PC-9 (cell line): ENCODE measurements at regions not wholly inside any gene's neighbourhood (a gene's known extent, or its start where the extent isn't known, plus 50 kb on each side); places are given as distances from the start of the nearest gene placed in this dataset.

ENCODE experiments used
- BruUV-seq: library from RNA; stranded (reverse); fragments of 400-500 nt; replicated peaks from 2 replicates; lab custom pipeline; 2021; lab: Mats Ljungman, UMichigan
- CTCF ChIA-PET: fragments of 300-600 bp; sonication (Branson Sonifier 250); formaldehyde crosslinking; loops from one replicate; lab custom pipeline; 2022; ENCODE audit warnings: antibody characterized with exemption; lab: Charles Lee
- POLR2A ChIA-PET: fragments of 300-600 bp; sonication (Branson Sonifier 250); formaldehyde crosslinking; loops from one replicate; lab custom pipeline; 2022; ENCODE audit warnings: antibody characterized with exemption; ENCODE audit not compliant: unreplicated experiment; lab: Charles Lee
- DNase-seq, 2 experiments: peaks; one replicate each; pipeline versions ENCODE4 v3.0.0 to v3.0.0-alpha.2; 2015 to 2022; ENCODE audit warnings: mixed read lengths in 1 of 2
- H2AFZ ChIP-seq: fragments of 200-600 bp; sonication (generic); 2 replicates; pipeline ENCODE4 v1.8.1; 2017; ENCODE audit warnings: antibody characterized with exemption
- H3F3A ChIP-seq: fragments of 200-600 bp; sonication (generic); 2 replicates; pipeline ENCODE4 v1.8.1; 2017; ENCODE audit warnings: antibody characterized with exemption, mild to moderate bottlenecking, low read depth; ENCODE audit not compliant: insufficient read depth
- H3K27ac ChIP-seq: fragments of 200-600 bp; sonication (generic); 2 replicates; pipeline ENCODE4 v1.6.1; 2016; ENCODE audit warnings: mixed run types
- H3K27me3 ChIP-seq: fragments of 200-600 bp; sonication (generic); 2 replicates; pipeline ENCODE4 v1.6.1; 2016; ENCODE audit warnings: low read depth, mixed run types; ENCODE audit not compliant: insufficient read depth
- H3K36me3 ChIP-seq: fragments of 200-600 bp; sonication (generic); 2 replicates; pipeline ENCODE4 v1.6.1; 2016; ENCODE audit warnings: low read depth, mixed run types
- H3K4me1 ChIP-seq: fragments of 200-600 bp; sonication (generic); replicated peaks from 2 replicates; pipeline ENCODE4 v1.6.1; 2016; ENCODE audit warnings: mixed run types; ENCODE audit not compliant: insufficient read depth
- H3K4me2 ChIP-seq: fragments of 200-600 bp; sonication (generic); 2 replicates; pipeline ENCODE4 v1.6.1; 2017; ENCODE audit warnings: mixed run types
- H3K4me3 ChIP-seq: fragments of 200-600 bp; sonication (generic); 2 replicates; pipeline ENCODE4 v1.6.1; 2016; ENCODE audit warnings: mixed run types
- H3K79me2 ChIP-seq: fragments of 200-600 bp; sonication (generic); 2 replicates; pipeline ENCODE4 v1.6.1; 2017; ENCODE audit warnings: low read depth, mixed run types
- H3K9me2 ChIP-seq: fragments of 200-600 bp; sonication (generic); 2 replicates; pipeline ENCODE4 v1.8.1; 2017; ENCODE audit warnings: mild to moderate bottlenecking; ENCODE audit not compliant: insufficient read depth
- H3K9me3 ChIP-seq: fragments of 200-600 bp; sonication (generic); 2 replicates; pipeline ENCODE4 v1.8.1; 2016; ENCODE audit warnings: low read depth; ENCODE audit not compliant: insufficient read depth
- H4K20me1 ChIP-seq: fragments of 200-600 bp; sonication (generic); 2 replicates; pipeline ENCODE4 v1.8.1; 2017; ENCODE audit not compliant: insufficient read depth
- CTCF ChIP-seq: fragments of 200-600 bp; sonication (generic); conservative IDR thresholded peaks from 2 replicates; pipeline ENCODE4 v1.6.1; 2017; ENCODE audit warnings: mixed run types, antibody characterized with exemption, mild to moderate bottlenecking, moderate library complexity
- EZH2 ChIP-seq: fragments of 200-600 bp; sonication (generic); IDR thresholded peaks from 2 replicates; pipeline ENCODE4 v1.8.0; 2017; ENCODE audit warnings: antibody characterized with exemption, low read depth
- intact Hi-C: fragments of 100-400 bp; cut with micrococcal nuclease; formaldehyde crosslinking; loops from one replicate; pipeline ENCODE4 v1.10.0; 2022; ENCODE audit not compliant: unreplicated experiment

DNA sequence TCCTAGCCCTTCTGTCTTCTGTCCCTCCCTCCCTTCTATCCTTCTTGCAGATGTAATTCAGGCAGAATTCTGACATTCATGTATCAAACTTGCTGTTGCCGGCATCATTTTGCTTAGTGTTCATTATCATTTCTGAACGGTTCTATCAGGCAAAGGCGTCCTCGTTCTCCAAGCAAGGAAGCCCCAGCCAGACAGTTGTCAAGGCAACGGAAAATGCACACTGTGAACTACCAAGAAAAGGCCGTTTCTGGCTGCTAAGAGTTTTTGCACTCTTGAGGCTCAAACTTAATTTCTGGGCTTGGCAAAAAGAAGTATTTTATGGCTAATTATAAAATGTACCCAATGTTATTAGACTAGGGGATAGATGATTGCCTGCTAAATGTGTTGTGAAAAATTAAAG lies 164.7 kb upstream of the KCNJ15 start:
- intact Hi-C loops, result no loop called here
- H3K4me3 ChIP-seq, result no peak overlapping the region
- H4K20me1 ChIP-seq, result no peaks in the 10 kb centered on the region
- H3K27me3 ChIP-seq, result 0 out of 2 replicates have a peak, but pooled peaks cover 10% of the 10 kb centered on the region
- ChIA-PET POLR2A (no interaction called here), CTCF (no interaction called here)
- H3K27ac ChIP-seq, result no peak overlapping the region
- no peak overlapping the region for H2AFZ ChIP-seq
- no peaks in the 10 kb centered on the region for H3K9me3 ChIP-seq
- no peaks in the 10 kb centered on the region for H3K36me3 ChIP-seq
- TF ChIP-seq EZH2 (no peak), CTCF (no peak)
- no peak overlapping the region for H3K4me2 ChIP-seq
- no peaks in the 10 kb centered on the region for H3K79me2 ChIP-seq
- DNase-seq, result no peak
- no peaks in the 10 kb centered on the region for H3K4me1 ChIP-seq
- H3F3A ChIP-seq, result no peaks in the 10 kb centered on the region
- no TSS peak for BruUV-seq
- H3K9me2 ChIP-seq, result no peaks in the 10 kb centered on the region

DNA sequence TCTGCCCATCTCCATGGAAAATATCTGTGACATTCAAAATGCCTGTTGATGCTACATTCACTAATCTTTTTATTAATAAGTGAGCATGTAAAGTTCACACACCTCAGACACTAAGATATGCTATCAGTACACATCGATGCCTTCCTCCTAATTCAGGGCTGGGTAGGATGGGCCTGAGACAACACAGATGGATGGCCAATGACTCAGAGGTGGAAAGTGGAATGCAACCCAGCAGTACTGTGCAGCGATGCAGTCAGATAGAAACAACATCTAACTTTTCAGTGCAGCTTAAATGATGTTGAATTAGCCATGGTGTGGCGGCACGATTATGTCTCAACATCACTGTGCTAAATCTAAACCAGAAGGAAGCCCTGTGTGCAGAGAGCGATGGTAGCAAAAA lies 161.6 kb upstream of the KCNJ15 start:
- no peaks in the 10 kb centered on the region for H3K4me1 ChIP-seq
- H3K27ac ChIP-seq, result no peak overlapping the region
- ChIA-PET CTCF (no interaction called here), POLR2A (no interaction called here)
- BruUV-seq, result no TSS peak
- H3K9me3 ChIP-seq, result no peaks in the 10 kb centered on the region
- no peak overlapping the region for H2AFZ ChIP-seq
- intact Hi-C loops, result no loop called here
- no peak for DNase-seq
- H3K27me3 ChIP-seq, result 0 out of 2 replicates have a peak, but pooled peaks cover 6% of the 10 kb centered on the region
- H3K36me3 ChIP-seq, result no peaks in the 10 kb centered on the region
- no peak overlapping the region for H3K4me2 ChIP-seq
- no peaks in the 10 kb centered on the region for H3K79me2 ChIP-seq
- H3K4me3 ChIP-seq, result no peak overlapping the region
- H3K9me2 ChIP-seq, result no peaks in the 10 kb centered on the region
- no peaks in the 10 kb centered on the region for H4K20me1 ChIP-seq
- TF ChIP-seq EZH2 (no peak), CTCF (no peak)
- H3F3A ChIP-seq, result no peaks in the 10 kb centered on the region

DNA sequence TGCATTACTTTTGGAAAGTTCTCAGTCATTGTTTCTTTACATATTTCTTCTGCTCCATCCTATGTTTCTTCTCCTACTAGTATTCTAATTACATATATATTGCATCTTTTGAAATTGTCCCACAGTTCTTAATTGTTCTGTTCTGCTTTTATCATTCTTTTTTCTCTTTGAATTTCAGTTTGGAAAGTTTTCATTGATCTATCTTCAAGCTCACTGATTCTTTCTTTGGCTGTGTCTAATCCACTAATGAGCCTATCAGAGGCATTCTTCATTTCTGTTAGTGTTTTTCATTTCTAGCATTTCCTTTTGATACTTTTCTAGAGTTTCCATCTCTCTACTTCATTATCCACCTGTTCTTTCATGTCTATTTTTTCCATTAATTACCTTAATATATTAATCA lies 159.0 kb upstream of the KCNJ15 start:
- Histone ChIP-seq H2AFZ (no peak overlapping the region), H3K27me3 (no peaks in the 10 kb centered on the region), H3K36me3 (no peaks in the 10 kb centered on the region), H3K79me2 (no peaks in the 10 kb centered on the region), H3K9me3 (no peaks in the 10 kb centered on the region), H3K4me2 (no peak overlapping the region), H4K20me1 (no peaks in the 10 kb centered on the region), H3K4me1 (no peaks in the 10 kb centered on the region), H3K9me2 (no peaks in the 10 kb centered on the region), H3F3A (no peaks in the 10 kb centered on the region), H3K27ac (no peak overlapping the region), H3K4me3 (no peak overlapping the region)
- CTCF ChIA-PET, result no interaction called here
- intact Hi-C loops, result no loop called here
- DNase-seq, result no peak
- POLR2A ChIA-PET, result no interaction called here
- BruUV-seq, result no TSS peak
- TF ChIP-seq CTCF (no peak), EZH2 (no peak)
